ENCODE measurements at regions not wholly inside any gene's neighbourhood (a gene's known extent, or its start where the extent isn't known, plus 50 kb on each side); places are given as distances from the start of the nearest gene placed in this dataset.
A peak's percentile ranks its signal among the peaks of the same experiment; 100 is the strongest.
"Not testable (repeated sequence)": the region's sequence is repeated elsewhere in the genome, so short reads cannot be mapped to it uniquely, and the experiment has no call there.

GRCh38 chr18:75727456-75727855, 300.0 kb upstream of the SMIM21 start:
- no peaks in the 10 kb centered on the region for H3K27me3 ChIP-seq (ENCODE audit: low read depth)
- ATAC-seq: no peak
- no peaks in the 10 kb centered on the region for H3K9me3 ChIP-seq
- no peaks in the 10 kb centered on the region for H3K36me3 ChIP-seq
- no peaks in the 10 kb centered on the region for H3K4me1 ChIP-seq
- no peak for DNase-seq
- no peak overlapping the region for H3K4me3 ChIP-seq
- intact Hi-C loops (cut with DNase I): no loop called here
- no peak overlapping the region for H3K27ac ChIP-seq
- TF ChIP-seq CTCF (IDR thresholded peaks at IDR 0.05): peak; percentile 36

GRCh38 chr18:75723521-75724340, 296.2 kb upstream of the SMIM21 start:
- intact Hi-C loops (cut with DNase I): no loop called here
- no peak for DNase-seq
- no peak overlapping the region for H3K4me3 ChIP-seq

GRCh38 chr18:75714766-75715165, 287.3 kb upstream of the SMIM21 start:
- H3K4me3 ChIP-seq: no peak overlapping the region
- no peaks in the 10 kb centered on the region for H3K9me3 ChIP-seq
- ATAC-seq: no peak
- TF ChIP-seq CTCF (IDR thresholded peaks at IDR 0.05): no peak
- no peaks in the 10 kb centered on the region for H3K36me3 ChIP-seq
- no peaks in the 10 kb centered on the region for H3K4me1 ChIP-seq
- no peak for DNase-seq
- no peak overlapping the region for H3K27ac ChIP-seq
- no peaks in the 10 kb centered on the region for H3K27me3 ChIP-seq (ENCODE audit: low read depth)
- intact Hi-C loops (cut with DNase I): no loop called here

More at GRCh38 chr18:75723521-75724340, 296.2 kb upstream of the SMIM21 start:
- no peak for ATAC-seq
- Histone ChIP-seq H3K27ac (no peak overlapping the region), H3K27me3 (ENCODE audit: low read depth) (no peaks in the 10 kb centered on the region), H3K36me3 (no peaks in the 10 kb centered on the region), H3K4me1 (no peaks in the 10 kb centered on the region), H3K9me3 (no peaks in the 10 kb centered on the region)
- TF ChIP-seq CTCF (IDR thresholded peaks at IDR 0.05): no peak

GRCh38 chr18:75712124-75712867, 284.8 kb upstream of the SMIM21 start:
- H3K36me3 ChIP-seq; H3K9me3 ChIP-seq; H3K4me3 ChIP-seq; ATAC-seq; H3K27ac ChIP-seq; intact Hi-C loops (cut with DNase I); H3K4me1 ChIP-seq; H3K27me3 ChIP-seq (ENCODE audit: low read depth); DNase-seq: not testable (repeated sequence)

- ATAC-seq (no peak), DNase-seq (no peak)
- intact Hi-C loops (cut with DNase I): no loop called here
Measured at GRCh38 chr18:75700561-75700960, 273.1 kb upstream of the SMIM21 start.

More at GRCh38 chr18:75700561-75700960, 273.1 kb upstream of the SMIM21 start:
- H3K27me3 ChIP-seq (ENCODE audit: low read depth): no peaks in the 10 kb centered on the region
- H3K27ac ChIP-seq: no peak overlapping the region
- H3K4me3 ChIP-seq: no peak overlapping the region
- no peaks in the 10 kb centered on the region for H3K9me3 ChIP-seq
- H3K36me3 ChIP-seq: no peaks in the 10 kb centered on the region
- no peaks in the 10 kb centered on the region for H3K4me1 ChIP-seq
- no peak for TF ChIP-seq CTCF (IDR thresholded peaks at IDR 0.05)

All from lower lobe of right lung (tissue), 2 donors.